ENCODE measurements at regions not wholly inside any gene's neighbourhood (a gene's known extent, or its start where the extent isn't known, plus 50 kb on each side); places are given as distances from the start of the nearest gene placed in this dataset.
"Not testable (repeated sequence)": the region's sequence is repeated elsewhere in the genome, so short reads cannot be mapped to it uniquely, and the experiment has no call there.

GRCh38 chr16:29179401-29180205 is 194.8 kb downstream of the LAT start:
- TF ChIP-seq CTCF, POLR2A (IDR thresholded peaks at IDR 0.05): not testable (repeated sequence)

All from suprapubic skin (tissue), 3 donors.